B cell (primary cell): ENCODE measurements at regions not wholly inside any gene's neighbourhood (a gene's known extent, or its start where the extent isn't known, plus 50 kb on each side); places are given as distances from the start of the nearest gene placed in this dataset.

Experiments
- ATAC-seq: fragments of 200-7000 bp; cut with Tn5 transposase; one replicate; pipeline ENCODE4 v1.10.0; 2021; ENCODE audit warnings: low read depth, mild to moderate bottlenecking, moderate number of reproducible peaks, moderate library complexity
- CTCF ChIA-PET: fragments of 350-600 bp; sonication (Branson Sonifier 250); formaldehyde crosslinking; loops from one replicate; lab custom pipeline; 2021; ENCODE audit warnings: antibody characterized with exemption, inconsistent platforms; lab: Charles Lee
- POLR2A ChIA-PET: fragments of 350-600 bp; sonication (Branson Sonifier 250); formaldehyde crosslinking; loops from one replicate; lab custom pipeline; 2021; ENCODE audit warnings: antibody characterized with exemption; lab: Charles Lee
- DNase-seq: peaks from one replicate; pipeline ENCODE4 v3.0.0; 2013
- H2AFZ ChIP-seq: 2 replicates; pipeline ENCODE4 v1.6.1; 2012; ENCODE audit warnings: mild to moderate bottlenecking, low read depth, low read length; ENCODE audit not compliant: insufficient read depth, poor library complexity, severe bottlenecking
- H3K27ac ChIP-seq, 2 donors: 1 replicate in 1 of 2; 2 replicates in 1 of 2; pipeline ENCODE4 v1.5.1; 2012 to 2013; ENCODE audit warnings: low read length in 2 of 2, mild to moderate bottlenecking in 2 of 2, moderate library complexity in 1 of 2
- H3K27me3 ChIP-seq, 4 experiments: fragments of 200-600 bp in 1 of 4; sonication (generic) in 1 of 4; replicated peaks in 1 of 4; 1 replicate in 2 of 4; 2 replicates in 2 of 4; pipeline versions ENCODE4 v1.6.1 to v1.7.0; 2013 to 2016; ENCODE audit warnings: low read length in 3 of 4, mild to moderate bottlenecking in 2 of 4, mixed read lengths in 1 of 4, moderate library complexity in 1 of 4; ENCODE audit not compliant: insufficient read depth in 4 of 4, control insufficient read depth in 3 of 4; ENCODE audit errors: control extremely low read depth in 1 of 4
- H3K36me3 ChIP-seq, 2 experiments: replicated peaks in 1 of 2; 1 replicate in 1 of 2; 2 replicates in 1 of 2; pipeline versions ENCODE4 v1.6.1 to v1.7.1; 2013; ENCODE audit warnings: low read length in 1 of 2; ENCODE audit not compliant: insufficient read depth in 2 of 2, control insufficient read depth in 1 of 2; ENCODE audit errors: control extremely low read depth in 1 of 2, extremely low read depth in 1 of 2
- H3K4me1 ChIP-seq, 2 donors: fragments of 200-600 bp in 1 of 2; sonication (generic) in 1 of 2; 1 replicate in 1 of 2; 2 replicates in 1 of 2; pipeline versions ENCODE4 v1.5.1 to v1.6.1; 2013 to 2017; ENCODE audit warnings: low read length in 2 of 2; ENCODE audit not compliant: control insufficient read depth in 2 of 2, insufficient read depth in 2 of 2
- H3K4me2 ChIP-seq: replicated peaks from 2 replicates; pipeline ENCODE3; 2012; ENCODE audit warnings: mild to moderate bottlenecking, low read depth, low read length; ENCODE audit not compliant: poor library complexity, severe bottlenecking
- H3K4me3 ChIP-seq, 5 experiments: fragments of 200-600 bp in 1 of 5; sonication (generic) in 1 of 5; 1 replicate in 3 of 5; 2 replicates in 2 of 5; pipeline versions ENCODE4 v1.5.1 to v1.7.0; 2011 to 2016; ENCODE audit warnings: low read length in 4 of 5, mild to moderate bottlenecking in 4 of 5, low read depth in 2 of 5, control low read depth in 1 of 5, moderate library complexity in 1 of 5; ENCODE audit not compliant: insufficient read depth in 1 of 5; ENCODE audit errors: control extremely low read depth in 1 of 5, extremely low read depth in 1 of 5
- H3K79me2 ChIP-seq: fragments of 200-600 bp; sonication (generic); one replicate; pipeline ENCODE4 v1.6.0; 2016; ENCODE audit warnings: low read length; ENCODE audit not compliant: control insufficient read depth, insufficient read depth
- H3K9ac ChIP-seq: fragments of 200-600 bp; sonication (generic); 2 replicates; pipeline ENCODE4 v1.6.1; 2017; ENCODE audit warnings: mild to moderate bottlenecking, low read length, moderate library complexity
- H3K9me3 ChIP-seq, 3 donors: one replicate each; pipeline versions ENCODE4 v1.6.1 to v1.7.1; 2013; ENCODE audit warnings: low read length in 2 of 3; ENCODE audit not compliant: control insufficient read depth in 2 of 3, insufficient read depth in 1 of 3; ENCODE audit errors: control extremely low read depth in 1 of 3
- H4K20me1 ChIP-seq: 2 replicates; pipeline ENCODE4 v1.6.0; 2012; ENCODE audit warnings: mild to moderate bottlenecking, low read length; ENCODE audit not compliant: insufficient read depth, control insufficient read depth, poor library complexity, severe bottlenecking
- H3K27ac Mint-ChIP-seq: one replicate; pipeline ENCODE4 v1.8.0; 2021; ENCODE audit warnings: mixed read lengths
- H3K27me3 Mint-ChIP-seq: one replicate; pipeline ENCODE4 v1.8.0; 2021; ENCODE audit warnings: mixed read lengths
- H3K4me1 Mint-ChIP-seq: one replicate; pipeline ENCODE4 v1.8.0; 2021; ENCODE audit warnings: mixed read lengths
- H3K4me3 Mint-ChIP-seq: one replicate; pipeline ENCODE4 v1.8.0; 2021; ENCODE audit warnings: mixed read lengths
- H3K9me3 Mint-ChIP-seq: one replicate; pipeline ENCODE4 v1.8.0; 2022; ENCODE audit warnings: mixed read lengths; ENCODE audit not compliant: insufficient read depth
- EZH2 ChIP-seq: IDR thresholded peaks from 2 replicates; pipeline ENCODE4 v1.6.1; 2012; ENCODE audit warnings: borderline replicate concordance, low read depth, mild to moderate bottlenecking, moderate library complexity, low read length; ENCODE audit not compliant: insufficient read depth, poor library complexity, severe bottlenecking
- WGBS: methylation state at CpG from one replicate; pipeline ENCODE4 v1.1.5; 2013; ENCODE audit warnings: missing lambda C conversion rate; ENCODE audit not compliant: insufficient coverage; 5-methylcytosine and 5-hydroxymethylcytosine counted together
- intact Hi-C: fragments of 100-400 bp; cut with micrococcal nuclease; formaldehyde crosslinking; loops from one replicate; pipeline ENCODE4 v1.10.0; 2022
- TF ChIP-seq, protein P1 (sequence below): fragments of 200-600 bp; IDR thresholded peaks from one replicate; pipeline ENCODE4 v1.8.0; 2022; ENCODE audit warnings: antibody characterized with exemption, mild to moderate bottlenecking

DNA sequence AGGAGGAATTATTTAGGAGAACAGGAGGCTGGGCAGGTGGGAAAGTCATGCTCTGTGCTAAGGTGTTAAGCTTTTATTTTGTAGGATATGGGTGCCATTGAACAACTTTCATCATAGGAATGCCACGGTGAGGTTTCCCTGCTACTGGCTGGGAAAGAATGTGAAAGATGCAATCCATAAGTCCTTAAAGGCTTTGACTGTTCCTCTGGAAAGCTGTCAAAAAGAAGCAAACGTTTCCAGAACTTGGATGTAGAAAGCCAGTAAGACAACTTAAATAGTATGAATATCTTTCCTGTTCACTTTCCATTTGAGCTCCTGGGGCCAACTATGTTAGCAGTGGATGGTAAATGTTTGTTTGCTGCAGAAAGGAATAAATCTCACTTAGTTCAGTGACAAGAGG lies 574.4 kb downstream of the RNF144B start:
- no peak overlapping the region for H3K4me3 Mint-ChIP-seq
- no peaks in the 10 kb centered on the region for H4K20me1 ChIP-seq
- TF ChIP-seq, protein P1, sequence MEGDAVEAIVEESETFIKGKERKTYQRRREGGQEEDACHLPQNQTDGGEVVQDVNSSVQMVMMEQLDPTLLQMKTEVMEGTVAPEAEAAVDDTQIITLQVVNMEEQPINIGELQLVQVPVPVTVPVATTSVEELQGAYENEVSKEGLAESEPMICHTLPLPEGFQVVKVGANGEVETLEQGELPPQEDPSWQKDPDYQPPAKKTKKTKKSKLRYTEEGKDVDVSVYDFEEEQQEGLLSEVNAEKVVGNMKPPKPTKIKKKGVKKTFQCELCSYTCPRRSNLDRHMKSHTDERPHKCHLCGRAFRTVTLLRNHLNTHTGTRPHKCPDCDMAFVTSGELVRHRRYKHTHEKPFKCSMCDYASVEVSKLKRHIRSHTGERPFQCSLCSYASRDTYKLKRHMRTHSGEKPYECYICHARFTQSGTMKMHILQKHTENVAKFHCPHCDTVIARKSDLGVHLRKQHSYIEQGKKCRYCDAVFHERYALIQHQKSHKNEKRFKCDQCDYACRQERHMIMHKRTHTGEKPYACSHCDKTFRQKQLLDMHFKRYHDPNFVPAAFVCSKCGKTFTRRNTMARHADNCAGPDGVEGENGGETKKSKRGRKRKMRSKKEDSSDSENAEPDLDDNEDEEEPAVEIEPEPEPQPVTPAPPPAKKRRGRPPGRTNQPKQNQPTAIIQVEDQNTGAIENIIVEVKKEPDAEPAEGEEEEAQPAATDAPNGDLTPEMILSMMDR: no peak
- no peak for TF ChIP-seq EZH2
- DNase-seq (no peak), ATAC-seq (no peak)
- no peaks in the 10 kb centered on the region for H3K79me2 ChIP-seq
- H3K9me3 Mint-ChIP-seq: peaks cover 5% of the 10 kb centered on the region
- WGBS: 67% methylated on average over 1 of the region's 2 CpGs
- no peak overlapping the region for H3K4me2 ChIP-seq
- H3K27ac ChIP-seq: no peak overlapping the region
- no peaks in the 10 kb centered on the region for H3K4me1 ChIP-seq
- no peak overlapping the region for H2AFZ ChIP-seq
- no peaks in the 10 kb centered on the region for H3K27me3 ChIP-seq
- H3K9me3 ChIP-seq: peaks cover 0 to 6% (median 0%) of the 10 kb centered on the region in 3 donors
- no peak overlapping the region for H3K27ac Mint-ChIP-seq
- intact Hi-C loops: no loop called here
- H3K36me3 ChIP-seq: no peaks in the 10 kb centered on the region
- POLR2A ChIA-PET: no interaction called here
- no peaks in the 10 kb centered on the region for H3K4me1 Mint-ChIP-seq
- CTCF ChIA-PET: no interaction called here
- no peak overlapping the region for H3K4me3 ChIP-seq
- H3K27me3 Mint-ChIP-seq: no peaks in the 10 kb centered on the region
- no peak overlapping the region for H3K9ac ChIP-seq

- Mint-ChIP-seq H3K27ac (no peak overlapping the region), H3K4me1 (no peaks in the 10 kb centered on the region), H3K27me3 (no peaks in the 10 kb centered on the region), H3K9me3 (peaks cover 2% of the 10 kb centered on the region), H3K4me3 (no peak overlapping the region)
- intact Hi-C loops: no loop called here
- Histone ChIP-seq H2AFZ (no peak overlapping the region), H3K27ac (no peak overlapping the region), H4K20me1 (no peaks in the 10 kb centered on the region), H3K4me2 (no peak overlapping the region), H3K27me3 (no peaks in the 10 kb centered on the region), H3K4me1 (no peaks in the 10 kb centered on the region), H3K36me3 (no peaks in the 10 kb centered on the region), H3K4me3 (no peak overlapping the region), H3K9me3 (peaks cover 0 to 6% (median 0%) of the 10 kb centered on the region in 3 donors), H3K79me2 (no peaks in the 10 kb centered on the region), H3K9ac (no peak overlapping the region)
- CTCF ChIA-PET: no interaction called here
- WGBS: 100% methylated on average over 2 of the region's 4 CpGs
- ATAC-seq (no peak), DNase-seq (no peak)
- POLR2A ChIA-PET: no interaction called here
- TF ChIP-seq, protein P1: no peak
- no peak for TF ChIP-seq EZH2
These were observed 575.3 kb downstream of the RNF144B start for GRCh38 chr6:18962361-18962905.
